H9 (cell line): ENCODE measurements at regions not wholly inside any gene's neighbourhood (a gene's known extent, or its start where the extent isn't known, plus 50 kb on each side); places are given as distances from the start of the nearest gene placed in this dataset.

Source experiments
- DNase-seq: peaks from one replicate; pipeline ENCODE4 v3.0.0-alpha.2; 2017
- H2AFZ ChIP-seq: one replicate; pipeline ENCODE4 v1.6.1; 2013; ENCODE audit warnings: mild to moderate bottlenecking, low read length, control low read depth, moderate library complexity
- H2AK5ac ChIP-seq: 2 replicates; pipeline ENCODE4 v1.6.1; 2013; ENCODE audit warnings: low read length, control low read depth, mixed read lengths; ENCODE audit not compliant: insufficient read length
- H2BK120ac ChIP-seq: one replicate; pipeline ENCODE4 v1.6.1; 2013; ENCODE audit warnings: low read depth, mild to moderate bottlenecking, low read length, control low read depth, inconsistent platforms; ENCODE audit not compliant: poor library complexity, severe bottlenecking
- H2BK12ac ChIP-seq: 2 replicates; pipeline ENCODE4 v1.6.1; 2013; ENCODE audit warnings: low read length, control low read depth, mixed read lengths, low read depth; ENCODE audit not compliant: insufficient read length
- H2BK15ac ChIP-seq: 2 replicates; pipeline ENCODE4 v1.6.1; 2013; ENCODE audit warnings: low read depth, low read length, control low read depth
- H2BK20ac ChIP-seq: one replicate; pipeline ENCODE4 v1.6.1; 2013; ENCODE audit warnings: low read depth, mild to moderate bottlenecking, low read length, control low read depth, inconsistent platforms; ENCODE audit not compliant: poor library complexity, severe bottlenecking
- H2BK5ac ChIP-seq: 2 replicates; pipeline ENCODE4 v1.6.1; 2013; ENCODE audit warnings: low read length, control low read depth, mixed read lengths; ENCODE audit not compliant: insufficient read length
- H3K14ac ChIP-seq: 2 replicates; pipeline ENCODE4 v1.6.1; 2013; ENCODE audit warnings: low read length, control low read depth; ENCODE audit not compliant: insufficient read depth
- H3K18ac ChIP-seq: 2 replicates; pipeline ENCODE4 v1.6.1; 2013; ENCODE audit warnings: low read depth, mild to moderate bottlenecking, mixed read lengths, low read length, control low read depth; ENCODE audit not compliant: insufficient read length
- H3K23ac ChIP-seq: 2 replicates; pipeline ENCODE4 v1.6.1; 2013; ENCODE audit warnings: low read length, control low read depth, mixed read lengths, low read depth; ENCODE audit not compliant: insufficient read length
- H3K23me2 ChIP-seq: 2 replicates; pipeline ENCODE4 v1.6.1; 2013; ENCODE audit warnings: low read depth, mild to moderate bottlenecking, mixed read lengths, low read length, control low read depth; ENCODE audit not compliant: insufficient read length, poor library complexity, severe bottlenecking
- H3K27ac ChIP-seq: 2 replicates; pipeline ENCODE4 v1.5.1; 2013; ENCODE audit warnings: low read length, control low read depth, mixed read lengths, low read depth; ENCODE audit not compliant: insufficient read length
- H3K27me3 ChIP-seq: 2 replicates; pipeline ENCODE4 v1.6.1; 2013; ENCODE audit warnings: low read length, control low read depth, inconsistent platforms; ENCODE audit not compliant: insufficient read depth
- H3K4ac ChIP-seq: 2 replicates; pipeline ENCODE4 v1.6.1; 2013; ENCODE audit warnings: low read depth, mild to moderate bottlenecking, control low read depth, inconsistent platforms, low read length, moderate library complexity
- H3K4me1 ChIP-seq: 2 replicates; pipeline ENCODE4 v1.6.1; 2013; ENCODE audit warnings: low read length, control low read depth, inconsistent platforms; ENCODE audit not compliant: insufficient read depth
- H3K4me2 ChIP-seq: 2 replicates; pipeline ENCODE4 v1.6.1; 2013; ENCODE audit warnings: low read length, control low read depth, mixed read lengths; ENCODE audit not compliant: insufficient read length, insufficient read depth
- H3K56ac ChIP-seq: 2 replicates; pipeline ENCODE4 v1.6.1; 2013; ENCODE audit warnings: low read depth, mild to moderate bottlenecking, mixed read lengths, low read length, control low read depth; ENCODE audit not compliant: insufficient read length
- H3K79me1 ChIP-seq: 2 replicates; pipeline ENCODE4 v1.6.1; 2013; ENCODE audit warnings: low read depth, mild to moderate bottlenecking, moderate library complexity, low read length, control low read depth, inconsistent platforms; ENCODE audit not compliant: insufficient read depth, poor library complexity, severe bottlenecking
- H3K79me2 ChIP-seq: 2 replicates; pipeline ENCODE4 v1.6.1; 2013; ENCODE audit warnings: low read length, control low read depth, inconsistent platforms; ENCODE audit not compliant: insufficient read depth
- H3K9ac ChIP-seq: 2 replicates; pipeline ENCODE4 v1.6.1; 2013; ENCODE audit warnings: low read length, control low read depth, mixed read lengths; ENCODE audit not compliant: insufficient read length; ENCODE audit errors: extremely low read depth
- H3K9me3 ChIP-seq: one replicate; pipeline ENCODE4 v1.6.1; 2013; ENCODE audit warnings: low read depth, low read length, inconsistent platforms; ENCODE audit not compliant: control insufficient read depth
- H3T11ph ChIP-seq: one replicate; pipeline ENCODE4 v1.6.1; 2013; ENCODE audit warnings: mild to moderate bottlenecking, low read length, control low read depth, inconsistent platforms
- H4K20me1 ChIP-seq: one replicate; pipeline ENCODE4 v1.6.1; 2013; ENCODE audit not compliant: control insufficient read depth, insufficient read length, insufficient read depth
- H4K5ac ChIP-seq: 2 replicates; pipeline ENCODE4 v1.6.1; 2013; ENCODE audit warnings: low read depth, mild to moderate bottlenecking, mixed read lengths, low read length, control low read depth; ENCODE audit not compliant: insufficient read length
- H4K8ac ChIP-seq: replicated peaks from 2 replicates; pipeline ENCODE4 v1.6.1; 2013; ENCODE audit warnings: low read length, control low read depth, mixed read lengths, low read depth; ENCODE audit not compliant: insufficient read length
- H4K91ac ChIP-seq: 2 replicates; pipeline ENCODE4 v1.6.1; 2013; ENCODE audit warnings: low read depth, mild to moderate bottlenecking, moderate library complexity, mixed read lengths, low read length, control low read depth; ENCODE audit not compliant: insufficient read length
- H3K27ac Mint-ChIP-seq, 3 experiments: 2 replicates in 2 of 3; 3 replicates in 1 of 3; pipeline ENCODE4 v1.8.0; 2020 to 2021; ENCODE audit warnings: mixed read lengths in 3 of 3, mild to moderate bottlenecking in 1 of 3, moderate library complexity in 1 of 3
- H3K27me3 Mint-ChIP-seq: 2 replicates; pipeline ENCODE4 v1.8.0; 2021; ENCODE audit warnings: low read depth, mild to moderate bottlenecking, moderate library complexity, mixed read lengths
- H3K36me3 Mint-ChIP-seq, 3 experiments: 2 replicates in 2 of 3; 3 replicates in 1 of 3; pipeline ENCODE4 v1.8.0; 2020 to 2021; ENCODE audit warnings: low read depth in 3 of 3, mixed read lengths in 3 of 3; ENCODE audit not compliant: insufficient read depth in 1 of 3
- H3K4me1 Mint-ChIP-seq, 2 experiments: 2 replicates each; pipeline ENCODE4 v1.8.0; 2020; ENCODE audit warnings: mixed read lengths in 2 of 2
- H3K4me3 Mint-ChIP-seq, 2 experiments: 2 replicates in 1 of 2; 3 replicates in 1 of 2; pipeline ENCODE4 v1.8.0; 2020 to 2021; ENCODE audit warnings: mild to moderate bottlenecking in 2 of 2, mixed read lengths in 2 of 2, moderate library complexity in 1 of 2
- H3K9me3 Mint-ChIP-seq, 2 experiments: 2 replicates in 1 of 2; 3 replicates in 1 of 2; pipeline ENCODE4 v1.8.0; 2020; ENCODE audit warnings: mild to moderate bottlenecking in 2 of 2, mixed read lengths in 2 of 2, moderate library complexity in 1 of 2
- WGBS: extraction: QIAGEN DNeasy Blood & Tissue Kit; methylation state at CpG from one replicate; pipeline ENCODE4 v1.1.7; 2013; ENCODE audit warnings: missing lambda C conversion rate, low lambda C conversion rate, mixed read lengths; ENCODE audit not compliant: insufficient read length; ENCODE audit errors: extremely low coverage; 5-methylcytosine and 5-hydroxymethylcytosine counted together
- TF ChIP-seq, protein P1 (sequence below): fragments of 200-600 bp; sonication (generic); conservative IDR thresholded peaks from 3 replicates; pipeline ENCODE4 v1.8.0; 2021; ENCODE audit warnings: antibody characterized with exemption, mild to moderate bottlenecking

DNA sequence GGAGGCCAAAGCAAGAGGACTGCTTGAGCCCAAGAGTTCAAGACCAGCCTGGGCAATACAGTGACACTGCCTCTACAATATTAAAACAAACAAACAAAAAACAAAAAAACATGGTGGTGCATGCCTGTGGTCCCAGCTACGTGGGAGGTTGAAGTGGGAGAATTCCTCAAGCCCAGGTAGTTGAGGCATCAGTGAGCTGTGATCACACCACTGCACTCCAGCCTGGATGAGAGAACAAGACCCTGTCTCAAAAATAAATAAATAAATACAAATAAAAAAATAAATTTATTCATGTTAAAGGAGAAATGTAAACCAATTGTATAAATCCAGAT lies 200.6 kb downstream of the BCHE start:
- Histone ChIP-seq H3K56ac (no peak overlapping the region), H2BK15ac (no peak overlapping the region), H2BK12ac (no peak overlapping the region), H3K23ac (no peak overlapping the region), H2BK120ac (no peak overlapping the region), H3K4me1 (no peaks in the 10 kb centered on the region), H4K8ac (no peak overlapping the region), H2BK20ac (no peak overlapping the region), H3K9me3 (no peaks in the 10 kb centered on the region), H2AFZ (no peak overlapping the region), H3K79me2 (no peaks in the 10 kb centered on the region), H2AK5ac (no peak overlapping the region), H3K4me2 (no peak overlapping the region), H4K91ac (no peak overlapping the region), H4K5ac (no peak overlapping the region), H3K4ac (no peak overlapping the region), H3T11ph (no peak overlapping the region), H3K79me1 (no peaks in the 10 kb centered on the region), H2BK5ac (no peak overlapping the region), H3K27me3 (no peaks in the 10 kb centered on the region), H3K23me2 (no peaks in the 10 kb centered on the region), H3K14ac (no peak overlapping the region), H4K20me1 (no peaks in the 10 kb centered on the region), H3K27ac (no peak overlapping the region), H3K18ac (no peak overlapping the region), H3K9ac (no peak overlapping the region)
- DNase-seq = no peak
- no peak overlapping the region for H3K4me3 Mint-ChIP-seq
- H3K27ac Mint-ChIP-seq = no peak overlapping the region
- H3K9me3 Mint-ChIP-seq = peaks cover 5 to 10% of the 10 kb centered on the region in 2 experiments; a peak in 2 of 5 replicates
- WGBS = no CpG with 5 or more reads among the region's 1 CpG
- no peaks in the 10 kb centered on the region for H3K27me3 Mint-ChIP-seq
- H3K4me1 Mint-ChIP-seq = no peaks in the 10 kb centered on the region
- peaks cover 0 to 12% (median 2%) of the 10 kb centered on the region in 3 experiments; a peak in 1 of 7 replicates for H3K36me3 Mint-ChIP-seq
- TF ChIP-seq, protein P1, sequence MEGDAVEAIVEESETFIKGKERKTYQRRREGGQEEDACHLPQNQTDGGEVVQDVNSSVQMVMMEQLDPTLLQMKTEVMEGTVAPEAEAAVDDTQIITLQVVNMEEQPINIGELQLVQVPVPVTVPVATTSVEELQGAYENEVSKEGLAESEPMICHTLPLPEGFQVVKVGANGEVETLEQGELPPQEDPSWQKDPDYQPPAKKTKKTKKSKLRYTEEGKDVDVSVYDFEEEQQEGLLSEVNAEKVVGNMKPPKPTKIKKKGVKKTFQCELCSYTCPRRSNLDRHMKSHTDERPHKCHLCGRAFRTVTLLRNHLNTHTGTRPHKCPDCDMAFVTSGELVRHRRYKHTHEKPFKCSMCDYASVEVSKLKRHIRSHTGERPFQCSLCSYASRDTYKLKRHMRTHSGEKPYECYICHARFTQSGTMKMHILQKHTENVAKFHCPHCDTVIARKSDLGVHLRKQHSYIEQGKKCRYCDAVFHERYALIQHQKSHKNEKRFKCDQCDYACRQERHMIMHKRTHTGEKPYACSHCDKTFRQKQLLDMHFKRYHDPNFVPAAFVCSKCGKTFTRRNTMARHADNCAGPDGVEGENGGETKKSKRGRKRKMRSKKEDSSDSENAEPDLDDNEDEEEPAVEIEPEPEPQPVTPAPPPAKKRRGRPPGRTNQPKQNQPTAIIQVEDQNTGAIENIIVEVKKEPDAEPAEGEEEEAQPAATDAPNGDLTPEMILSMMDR = no peak
